GM19025 (cell line): ENCODE measurements at regions not wholly inside any gene's neighbourhood (a gene's known extent, or its start where the extent isn't known, plus 50 kb on each side); places are given as distances from the start of the nearest gene placed in this dataset.

Source experiments
- ATAC-seq: cut with Tn5 transposase; IDR thresholded peaks from one replicate; pipeline ENCODE4 v1.9.1; 2021; ENCODE audit warnings: mild to moderate bottlenecking, low read depth, moderate library complexity; ENCODE audit not compliant: unreplicated experiment

DNA sequence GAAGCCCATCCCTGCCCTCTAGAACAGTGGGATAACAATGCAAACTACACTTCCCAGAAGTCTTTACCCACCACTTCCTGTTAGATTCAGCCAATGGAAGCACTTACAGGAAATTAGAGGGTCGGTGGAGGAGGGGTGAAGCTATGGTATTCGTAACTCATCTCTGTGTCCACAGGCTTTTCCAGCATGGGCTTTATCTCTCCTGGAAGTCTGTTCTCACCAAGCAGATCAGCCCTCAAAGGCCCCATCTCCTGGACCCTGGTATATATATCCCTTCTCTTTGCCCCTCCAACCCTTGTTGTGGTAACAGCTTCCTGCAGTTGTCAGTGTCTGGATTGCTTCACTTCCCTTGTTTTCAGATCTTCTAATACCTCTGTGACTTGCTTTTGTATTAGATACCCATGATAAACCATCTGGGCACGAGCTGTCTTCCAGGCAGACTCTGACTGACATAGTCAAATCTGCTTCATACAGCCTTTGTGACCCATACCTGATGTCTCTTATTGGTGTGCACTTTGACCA is 475.0 kb upstream of the POU3F3 start:
- no peak for ATAC-seq

- ATAC-seq = no peak
Observed at GRCh38 chr2:104384961-104385360, 469.0 kb upstream of the POU3F3 start.

DNA sequence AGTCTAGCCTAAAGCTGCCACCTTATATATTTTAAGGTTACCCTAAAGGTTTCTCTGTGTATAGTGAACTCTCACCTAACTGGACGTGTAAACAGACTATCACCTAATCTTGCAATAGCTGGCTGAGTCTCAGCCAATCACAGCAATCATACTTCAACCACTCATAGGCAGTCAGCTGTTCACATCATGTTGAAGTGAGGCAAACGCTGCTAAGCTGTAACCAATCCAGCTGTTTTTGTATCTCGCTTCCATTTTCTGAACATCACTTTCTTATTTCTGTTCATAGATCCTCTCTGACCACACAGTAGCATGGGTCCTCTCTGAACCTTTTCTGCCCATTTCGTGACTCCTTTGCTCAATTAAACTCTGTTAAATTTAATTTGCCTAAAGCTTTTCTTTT is 468.2 kb upstream of the POU3F3 start:
- no peak for ATAC-seq

GRCh38 chr2:104388296-104388695 is 465.6 kb upstream of the POU3F3 start:
- ATAC-seq = no peak

GRCh38 chr2:104402825-104403224 is 451.1 kb upstream of the POU3F3 start:
- no peak for ATAC-seq

DNA sequence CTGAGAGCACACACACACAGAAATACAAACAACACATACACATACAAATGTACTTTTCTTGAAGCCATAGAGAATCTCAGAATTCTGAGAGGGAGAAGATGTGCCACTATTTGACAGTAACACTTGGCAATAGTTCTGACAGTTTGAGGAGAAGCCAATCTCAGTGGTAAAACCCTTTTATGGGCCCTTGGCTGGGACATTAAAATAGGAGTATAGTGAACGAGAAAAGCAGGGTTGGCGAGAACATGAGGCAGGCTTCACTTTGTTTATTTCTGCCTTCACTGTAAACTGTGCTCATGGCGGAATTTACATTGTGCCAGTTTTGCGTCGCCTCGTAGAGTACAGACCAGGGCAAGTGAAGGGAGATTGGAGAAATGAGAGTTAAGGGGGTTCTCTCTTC is 449.4 kb upstream of the POU3F3 start:
- ATAC-seq = no peak

GRCh38 chr2:104405623-104406022 is 448.3 kb upstream of the POU3F3 start:
- ATAC-seq = no peak

DNA sequence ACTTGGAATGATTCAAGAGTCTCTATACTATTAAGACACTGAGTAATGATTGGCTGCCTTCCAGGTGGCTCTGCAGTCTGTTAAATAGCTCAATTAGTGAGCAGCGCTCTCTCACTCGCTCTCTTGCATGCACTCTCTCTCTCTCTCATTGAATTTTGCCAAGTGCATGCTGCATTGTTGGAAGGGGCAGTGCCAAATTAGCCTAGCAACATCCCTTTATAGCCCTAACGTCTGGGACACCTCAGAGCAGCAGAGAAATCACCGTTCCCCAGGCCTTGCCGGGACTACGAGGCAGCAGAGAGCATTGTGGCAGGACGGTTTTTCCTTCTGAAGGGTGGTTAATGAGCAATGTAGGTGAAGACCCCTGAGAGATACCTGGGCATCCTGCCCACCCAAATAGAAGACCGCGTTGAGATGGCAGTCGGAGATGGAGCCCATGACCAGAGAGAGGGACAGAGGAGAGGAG is 447.6 kb upstream of the POU3F3 start:
- no peak for ATAC-seq

DNA sequence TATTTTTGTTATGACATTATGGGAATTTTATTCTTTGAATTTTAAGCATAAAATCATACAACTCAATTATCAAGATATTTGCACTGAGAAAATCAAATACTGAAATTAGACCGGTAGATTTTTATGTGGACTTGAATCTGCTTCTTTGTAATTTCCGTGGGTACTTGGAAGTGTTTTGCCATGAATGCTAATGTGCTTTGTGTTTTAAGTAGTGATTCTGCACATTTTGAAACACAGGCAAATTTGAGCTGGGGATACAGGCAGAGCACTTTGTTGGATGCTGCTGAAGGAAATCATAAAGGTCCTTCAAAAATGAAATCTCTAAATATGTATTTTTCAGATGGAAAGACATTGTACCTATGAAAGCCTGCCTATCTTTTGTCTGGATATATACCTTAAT is 446.3 kb upstream of the POU3F3 start:
- no peak for ATAC-seq

DNA sequence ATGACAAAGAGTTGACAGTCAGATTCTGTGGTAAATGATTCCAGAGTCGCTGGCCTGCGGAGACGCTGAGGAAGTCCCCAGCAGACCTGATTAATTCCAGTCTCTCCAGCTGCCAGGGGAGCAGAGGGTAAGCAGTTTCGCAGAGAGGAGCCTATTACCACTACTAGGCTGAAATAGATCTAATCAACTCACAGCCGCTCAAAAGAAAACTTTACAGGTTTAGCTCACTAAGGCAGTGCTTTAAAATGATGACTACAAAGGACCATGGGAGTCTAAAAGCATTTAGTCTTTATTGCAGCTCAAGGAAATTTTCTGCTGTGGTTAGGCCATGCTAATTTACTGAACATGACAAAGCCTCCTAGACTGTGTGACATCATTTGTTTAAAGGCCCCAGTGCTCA is 445.6 kb upstream of the POU3F3 start:
- no peak for ATAC-seq

- ATAC-seq = no peak
Observed at GRCh38 chr2:104410136-104410535, 443.8 kb upstream of the POU3F3 start.

GRCh38 chr2:104412384-104412783 is 441.5 kb upstream of the POU3F3 start:
- ATAC-seq = no peak

DNA sequence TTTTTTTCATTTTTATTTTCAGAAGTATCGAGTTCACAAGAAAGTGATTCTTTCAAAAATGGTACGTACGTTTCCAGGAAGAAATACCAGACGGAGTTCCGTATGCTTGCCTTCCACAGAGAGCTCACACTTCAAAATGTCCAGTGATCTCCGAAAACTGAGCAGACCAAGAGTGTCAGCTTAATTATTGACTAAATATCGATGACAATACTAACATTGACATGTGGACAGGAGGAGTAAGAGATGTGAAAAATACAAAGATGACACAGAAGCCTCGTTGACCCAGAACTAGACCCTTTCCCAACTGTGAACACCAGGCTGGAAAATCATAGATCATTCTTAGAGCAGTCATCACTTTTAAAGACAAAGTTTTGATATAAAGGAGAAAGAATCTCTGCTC is 440.0 kb upstream of the POU3F3 start:
- no peak for ATAC-seq

DNA sequence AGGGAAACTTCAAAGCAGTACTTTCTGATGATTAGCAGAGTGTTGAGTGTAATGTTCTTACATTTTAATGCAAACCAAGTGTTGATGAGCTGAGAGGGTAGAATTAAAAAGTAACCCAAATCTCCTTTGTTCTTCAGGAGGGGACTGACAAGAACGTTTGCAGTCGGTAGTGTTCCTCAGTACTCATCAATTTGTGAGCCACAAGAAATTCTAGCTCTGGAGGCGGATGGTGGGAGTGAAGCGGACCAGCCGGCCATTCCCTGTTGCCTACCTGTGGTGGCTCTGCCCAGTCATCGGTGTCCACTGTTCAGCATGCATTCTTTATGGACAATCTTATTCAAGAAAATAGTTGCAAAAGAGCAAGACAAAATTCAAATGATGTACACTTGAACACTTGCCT is 438.6 kb upstream of the POU3F3 start:
- no peak for ATAC-seq

- no peak for ATAC-seq
Observed at GRCh38 chr2:104416339-104417000, 437.4 kb upstream of the POU3F3 start.

- ATAC-seq = no peak
Observed at GRCh38 chr2:104420420-104420819, 433.5 kb upstream of the POU3F3 start.

DNA sequence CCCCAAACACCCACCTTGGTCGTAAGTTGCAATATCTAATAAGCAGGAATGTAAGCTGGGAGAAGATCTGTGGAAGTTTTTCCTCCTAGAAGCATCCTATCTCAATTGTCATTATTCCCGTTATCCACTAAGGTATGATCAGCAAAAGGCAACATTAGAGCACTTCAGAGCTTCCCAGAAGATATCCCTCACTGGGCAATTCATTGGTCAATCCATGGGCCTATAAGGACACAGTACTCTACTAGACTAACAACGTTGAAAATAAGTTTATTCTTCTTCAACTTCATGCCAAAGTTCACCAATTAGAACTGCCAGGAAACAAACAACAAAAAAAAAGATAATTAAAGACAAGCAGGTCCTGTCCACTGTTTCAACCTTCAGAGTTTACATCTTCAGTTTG is 433.0 kb upstream of the POU3F3 start:
- no peak for ATAC-seq

GRCh38 chr2:104425850-104426595 is 427.9 kb upstream of the POU3F3 start:
- no peak for ATAC-seq

GRCh38 chr2:104428155-104428554 is 425.8 kb upstream of the POU3F3 start:
- no peak for ATAC-seq

GRCh38 chr2:104429639-104430358 is 424.1 kb upstream of the POU3F3 start:
- ATAC-seq = no peak

- no peak for ATAC-seq
Observed at GRCh38 chr2:104430359-104430740, 423.6 kb upstream of the POU3F3 start.
